ENCODE measurements at regions not wholly inside any gene's neighbourhood (a gene's known extent, or its start where the extent isn't known, plus 50 kb on each side); places are given as distances from the start of the nearest gene placed in this dataset.

DNA sequence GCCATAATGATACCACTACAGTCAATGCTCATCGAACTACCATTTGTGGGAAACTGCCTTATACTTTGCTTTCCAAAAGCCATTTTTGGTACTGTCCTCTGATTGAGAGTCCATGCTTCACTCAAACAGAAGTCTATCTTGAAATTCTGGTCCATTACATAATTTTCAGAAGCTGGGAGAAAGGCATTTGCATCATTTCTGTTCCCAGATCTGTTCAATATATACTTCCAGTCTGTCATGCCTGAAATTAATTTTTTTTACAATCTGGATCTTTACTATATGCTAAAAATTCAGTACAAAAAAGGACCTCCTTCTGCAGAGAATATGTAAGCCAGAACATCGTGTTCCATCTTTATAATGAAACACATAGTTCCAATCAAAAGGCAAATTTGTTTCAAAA is 528.9 kb upstream of the MEF2C start (continued):
- TF ChIP-seq KDM5A (IDR thresholded peaks at IDR 0.05; ENCODE audit: low read length): no peak
- TF ChIP-seq KDM1A (IDR thresholded peaks at IDR 0.05; ENCODE audit: borderline replicate concordance, low read length): no peak
- no peak for TF ChIP-seq NANOG (IDR thresholded peaks at IDR 0.05; ENCODE audit: insufficient read depth, low read depth, low read length, poor library complexity, severe bottlenecking)
- no peak for TF ChIP-seq GTF2F1 (IDR thresholded peaks at IDR 0.05; ENCODE audit: borderline replicate concordance, low read depth, low read length)
- no peak for TF ChIP-seq RAD21 (IDR thresholded peaks at IDR 0.05 in 1 of 2, conservative IDR thresholded peaks at IDR 0.05 in 1 of 2; ENCODE audit: low read depth in 2 of 2, low read length in 2 of 2)
- TF ChIP-seq MAFK (IDR thresholded peaks at IDR 0.05; ENCODE audit: low read depth, low read length): no peak
- TF ChIP-seq CTBP2 (IDR thresholded peaks at IDR 0.05; ENCODE audit: borderline replicate concordance, insufficient read depth, insufficient read length, low read length): no peak
- no peak for TF ChIP-seq BRCA1 (IDR thresholded peaks at IDR 0.05; ENCODE audit: low read depth, low read length)
